ENCODE measurements at regions not wholly inside any gene's neighbourhood (a gene's known extent, or its start where the extent isn't known, plus 50 kb on each side); places are given as distances from the start of the nearest gene placed in this dataset.

DNA sequence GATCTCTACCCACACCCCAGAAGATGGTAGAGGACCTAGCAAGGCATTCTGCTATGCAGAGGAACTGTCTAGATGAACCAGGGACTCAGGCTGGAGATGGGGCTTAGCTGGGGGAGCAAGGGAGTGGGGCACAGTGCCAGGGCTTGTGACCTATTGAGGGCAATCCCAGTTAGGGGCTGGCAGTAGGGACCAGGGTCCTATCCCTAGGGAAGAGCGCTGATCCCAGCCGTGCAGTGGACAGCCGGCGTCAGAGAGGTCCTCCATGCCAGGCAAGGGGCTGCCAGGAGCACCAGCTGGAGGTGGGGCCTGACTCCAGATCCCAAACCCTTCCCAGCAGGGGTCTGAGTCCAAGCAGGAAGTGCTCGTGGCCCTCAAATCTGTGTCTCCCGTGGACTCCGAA is 52.7 kb upstream of the NEURL1B start:
- DNase-seq: no peak

- DNase-seq: no peak
Observed at GRCh38 chr5:172587061-172587405, 54.0 kb upstream of the NEURL1B start.

DNA sequence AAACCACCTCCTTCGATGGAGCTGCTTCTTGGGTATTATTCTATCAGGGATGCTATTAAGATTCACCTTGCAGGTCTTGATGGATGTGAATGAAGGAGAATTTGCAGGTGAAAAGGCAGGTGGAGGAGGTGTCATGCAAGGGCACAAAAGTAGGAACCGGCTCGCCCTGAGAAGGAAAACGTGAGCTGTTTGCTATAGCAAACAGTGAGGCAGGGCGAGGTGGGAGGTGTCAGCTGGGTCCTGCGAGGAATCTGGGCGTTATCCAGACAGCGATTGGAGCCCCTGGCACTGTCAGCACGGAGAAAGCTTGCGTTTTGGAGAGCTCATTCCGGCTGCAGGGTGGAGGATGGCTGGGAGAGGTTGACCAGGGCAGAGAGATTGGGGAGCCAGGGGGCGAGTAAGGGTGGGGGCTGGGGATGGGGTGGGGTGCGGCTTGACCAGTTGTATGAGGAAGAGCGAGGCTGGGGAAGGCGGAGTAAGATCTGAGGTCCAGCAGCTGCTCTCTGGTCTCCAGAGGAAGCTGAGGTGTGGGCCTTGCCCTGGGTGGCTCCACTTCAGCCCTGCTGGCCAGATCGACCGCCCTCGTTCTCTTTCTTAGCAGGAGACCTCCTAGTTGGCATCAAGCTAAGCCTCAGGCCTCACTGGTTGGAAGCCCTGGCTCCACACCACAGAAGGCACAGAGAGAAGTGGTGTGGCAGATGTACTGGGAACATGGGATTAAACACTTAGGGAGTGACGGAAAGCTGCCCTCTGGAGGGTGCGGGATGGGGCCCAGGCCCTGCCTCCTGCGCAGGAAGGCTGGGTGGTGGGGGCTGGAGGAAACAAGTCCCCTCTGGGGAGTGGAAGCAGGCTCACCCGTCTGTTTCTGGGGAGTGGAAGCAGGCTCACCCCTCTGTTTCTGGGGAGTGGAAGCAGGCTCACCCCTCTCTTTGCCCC is 54.7 kb upstream of the NEURL1B start:
- no peak for DNase-seq

DNA sequence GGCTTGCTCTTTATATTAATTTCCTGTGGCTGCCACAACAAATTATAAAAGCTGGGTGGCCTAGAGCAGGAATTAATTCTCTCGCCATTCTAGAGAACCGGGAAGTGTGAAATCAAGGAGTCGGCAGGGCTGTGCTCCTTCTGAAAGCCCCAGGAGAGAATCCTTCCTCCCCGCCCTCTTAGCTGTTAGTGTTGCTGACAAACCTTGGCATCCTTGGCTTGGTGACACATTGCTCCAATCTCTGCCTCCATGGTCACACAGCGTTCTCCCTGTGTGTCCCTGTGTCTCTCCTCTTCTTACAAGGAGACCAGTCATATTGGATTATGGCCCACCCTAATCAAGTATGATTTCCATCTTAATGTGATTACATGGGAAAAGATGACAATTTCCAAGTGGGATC is 55.9 kb upstream of the NEURL1B start:
- DNase-seq: no peak

GRCh38 chr5:172584638-172585037 is 56.4 kb upstream of the NEURL1B start:
- DNase-seq: no peak

DNA sequence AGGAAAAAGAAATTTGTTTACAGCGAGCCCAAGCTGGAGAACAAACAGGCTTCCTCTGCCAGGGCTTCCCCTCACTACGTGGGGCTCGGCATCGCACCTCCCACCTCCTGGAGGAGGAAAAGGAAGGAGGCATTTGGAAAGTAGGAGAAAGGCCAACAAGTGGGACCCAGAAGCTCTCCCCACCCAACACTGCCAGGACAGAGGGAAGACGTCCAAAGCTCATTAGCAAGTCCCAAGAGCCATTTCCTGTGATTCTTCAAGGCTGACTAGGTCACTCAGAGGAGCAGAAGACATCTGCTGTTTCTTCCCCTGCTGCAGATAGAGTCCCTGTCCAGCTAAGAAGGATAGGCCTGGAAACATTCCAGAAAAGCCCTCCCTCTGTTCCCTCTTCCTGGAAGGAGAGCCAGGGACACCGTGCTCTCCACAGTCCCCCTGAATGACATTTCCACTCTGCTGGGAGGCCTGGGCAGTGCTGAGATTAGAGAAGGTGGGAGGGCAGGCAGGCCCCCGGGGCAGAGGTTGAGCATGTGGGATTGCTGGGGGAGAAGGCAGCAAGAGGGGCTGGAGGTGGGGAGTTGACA is 57.0 kb upstream of the NEURL1B start:
- DNase-seq: no peak

GRCh38 chr5:172582940-172583339 is 58.1 kb upstream of the NEURL1B start:
- no peak for DNase-seq

DNA sequence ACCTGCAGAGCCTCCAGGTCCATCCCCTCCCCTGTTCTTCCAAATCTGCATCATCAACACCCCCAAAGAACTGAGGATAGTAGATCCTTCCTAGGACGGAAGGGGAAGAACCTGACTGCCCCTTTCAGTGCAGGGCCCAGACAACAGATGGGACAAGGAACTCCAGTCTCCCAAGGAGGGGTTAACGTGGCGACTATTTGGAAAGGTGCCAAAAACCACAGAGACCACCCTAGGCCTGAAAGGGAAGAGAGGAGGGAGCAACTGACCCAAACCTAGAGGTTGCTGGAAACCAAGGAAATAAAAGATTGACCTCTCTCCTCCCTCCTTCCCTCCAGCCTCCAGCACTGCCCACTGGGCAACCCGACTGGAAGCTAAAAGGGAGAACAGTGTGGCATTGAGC is 59.7 kb upstream of the NEURL1B start:
- DNase-seq: no peak

DNA sequence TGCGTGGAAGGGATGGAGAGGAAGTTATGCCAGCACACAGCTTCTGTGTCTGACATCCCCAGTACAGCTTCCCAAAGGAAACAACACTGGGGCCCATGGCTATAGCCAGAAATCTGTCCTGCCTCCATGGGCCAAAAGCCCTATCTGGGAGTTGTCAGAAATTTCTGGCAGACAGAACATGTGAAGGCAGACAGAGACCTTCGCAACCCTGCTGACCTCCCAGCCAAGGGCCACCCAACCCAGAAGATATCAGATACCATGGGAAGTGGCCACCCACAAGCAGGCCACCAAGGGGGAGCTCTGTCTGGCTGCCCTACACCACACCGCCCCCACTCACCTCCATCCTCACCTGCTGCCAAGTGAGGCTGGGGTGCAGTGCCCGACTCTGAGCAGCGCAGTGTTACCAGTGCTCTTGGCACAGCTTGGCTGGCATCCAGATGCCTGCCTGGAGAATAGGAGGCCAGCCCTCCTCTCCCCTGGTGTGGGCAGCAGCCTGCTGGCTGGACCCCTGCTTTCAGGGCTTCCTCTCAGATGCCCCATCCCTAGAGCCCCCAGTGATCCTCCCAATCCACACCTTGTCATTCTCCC is 61.6 kb upstream of the NEURL1B start:
- DNase-seq: no peak

DNA sequence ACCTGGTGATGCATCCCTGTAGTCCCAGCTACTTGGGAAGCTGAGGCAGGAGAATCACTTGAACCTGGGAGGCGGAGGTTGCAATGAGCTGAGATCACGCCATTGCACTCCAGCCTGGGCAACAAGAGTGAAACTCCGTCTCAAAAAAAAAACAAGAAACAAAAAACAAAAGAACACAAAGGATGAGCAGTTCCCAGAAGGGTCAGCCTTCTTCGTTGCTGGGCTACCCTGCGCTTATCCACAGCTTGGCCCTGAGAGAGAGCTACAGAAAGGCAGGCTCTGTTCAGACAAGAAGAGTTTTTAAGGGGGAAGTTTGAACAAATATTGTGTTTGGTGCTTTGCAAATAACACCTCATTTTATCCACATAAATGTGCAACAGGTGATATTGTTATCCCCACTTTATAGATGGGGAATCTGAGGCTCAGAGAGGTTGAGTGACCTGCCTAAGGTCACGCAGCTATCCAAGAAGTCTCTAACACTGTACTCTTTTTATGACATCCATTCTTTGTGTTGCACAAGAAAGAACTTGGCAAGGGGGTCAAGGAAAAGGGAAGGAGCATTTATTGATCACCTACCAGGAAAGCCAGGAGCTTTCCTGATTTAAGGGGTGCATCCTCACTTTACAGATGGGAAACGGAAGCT is 63.7 kb upstream of the NEURL1B start:
- DNase-seq: no peak

DNA sequence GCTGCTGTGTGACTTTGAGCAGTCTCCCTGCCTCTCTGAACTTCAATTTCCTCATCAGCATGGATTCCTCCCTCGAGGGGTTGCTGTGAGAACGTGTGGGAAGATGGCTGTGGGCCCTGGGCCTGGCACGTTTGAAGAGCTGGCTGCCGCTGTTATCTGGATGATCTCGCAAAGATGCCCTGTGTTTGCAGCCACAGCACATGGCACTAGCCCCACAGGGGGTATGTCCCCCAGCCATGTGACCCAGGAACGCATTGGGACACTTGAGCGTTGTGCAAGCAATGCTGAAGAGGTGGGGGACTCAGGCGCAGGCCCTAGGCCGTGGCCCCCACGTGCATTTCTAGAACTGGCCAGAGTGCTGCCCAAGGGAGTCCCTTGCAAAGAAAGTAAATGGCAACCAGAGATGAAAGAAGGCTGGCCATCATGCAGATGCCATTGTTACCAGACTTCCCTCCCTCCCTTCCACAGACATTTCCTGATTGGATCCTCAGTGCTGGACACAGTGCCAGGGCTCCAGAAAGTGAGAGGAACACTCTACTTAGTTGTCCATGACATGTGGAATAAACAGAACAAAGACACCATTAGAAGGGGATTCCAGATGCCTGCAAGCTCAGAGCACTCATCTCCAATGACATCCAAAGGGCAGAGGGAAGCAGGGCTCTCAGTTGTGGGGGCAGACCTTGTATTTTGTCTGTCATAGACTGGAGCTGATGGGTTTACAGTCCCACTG is 65.1 kb upstream of the NEURL1B start:
- no peak for DNase-seq

GRCh38 chr5:172575416-172575815 is 65.6 kb upstream of the NEURL1B start:
- no peak for DNase-seq

GRCh38 chr5:172574871-172575223 is 66.2 kb upstream of the NEURL1B start:
- DNase-seq: no peak

DNA sequence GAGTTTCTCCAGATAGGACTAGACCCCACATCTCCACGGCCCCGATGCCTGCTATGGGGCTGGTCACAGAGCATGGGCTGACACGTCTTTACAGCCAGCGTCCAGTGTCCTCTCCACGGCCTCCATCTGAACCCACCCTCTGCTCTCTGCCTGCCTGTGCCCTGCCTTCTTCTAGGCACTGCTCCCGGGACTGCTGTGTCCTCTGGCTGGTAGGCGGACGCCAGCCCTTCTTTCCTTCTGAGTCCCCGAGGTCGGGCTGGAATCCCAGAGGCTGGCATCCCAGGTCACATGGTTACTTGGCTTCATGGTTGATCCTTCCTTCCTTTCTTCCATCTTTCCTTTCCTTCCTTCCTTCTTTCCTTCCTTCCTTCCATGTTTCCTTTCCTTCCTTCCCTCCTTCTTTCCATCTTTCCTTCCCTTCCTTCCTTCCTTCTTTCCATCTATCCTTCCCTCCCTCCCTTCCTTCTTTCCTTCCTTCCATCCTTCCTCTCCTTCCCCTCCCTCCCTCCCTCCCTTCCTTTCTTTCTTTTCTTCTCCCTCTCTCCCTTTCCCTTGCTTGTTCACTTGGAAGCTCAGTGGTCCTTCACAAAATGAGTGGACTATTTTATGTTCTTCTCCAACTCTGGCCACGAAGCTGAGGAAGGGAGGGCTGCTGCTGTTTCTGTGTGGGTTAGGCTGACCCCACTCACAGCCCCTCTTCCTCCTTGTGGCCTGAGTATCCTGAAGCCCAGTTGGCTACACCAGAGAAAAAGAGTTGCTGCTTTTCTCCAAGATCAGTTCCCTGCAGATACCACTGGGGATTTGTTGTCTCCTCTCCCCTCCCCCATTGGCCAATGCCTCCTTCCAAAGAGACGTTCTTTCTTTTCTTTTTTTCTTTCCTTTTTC is 66.8 kb upstream of the NEURL1B start:
- DNase-seq: no peak

GRCh38 chr5:172573120-172573882 is 67.8 kb upstream of the NEURL1B start:
- DNase-seq: peak; percentile 33

DNA sequence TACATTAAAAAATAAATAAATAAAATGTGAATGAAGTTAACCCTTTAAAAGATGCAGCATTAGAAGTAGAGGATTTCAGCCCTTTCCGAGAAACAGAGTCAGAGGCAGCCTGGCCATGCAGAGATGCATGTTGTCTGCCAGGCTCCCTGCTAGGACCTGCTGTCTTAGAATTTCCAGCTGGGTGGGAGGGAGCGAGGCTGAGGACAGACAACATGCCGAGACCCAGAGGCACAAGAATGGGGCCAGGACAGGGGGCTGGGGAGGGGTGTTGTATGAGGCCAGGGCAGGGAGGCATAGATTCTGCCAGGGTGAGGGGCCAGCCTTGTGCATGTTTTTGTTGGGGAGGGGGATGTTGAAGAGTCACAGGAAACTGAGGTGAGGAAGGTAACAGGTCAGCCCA is 68.6 kb upstream of the NEURL1B start:
- no peak for DNase-seq

GRCh38 chr5:172571892-172572291 is 69.2 kb upstream of the NEURL1B start:
- no peak for DNase-seq

- DNase-seq: no peak
Observed at GRCh38 chr5:172571413-172571812, 69.7 kb upstream of the NEURL1B start.

- no peak for DNase-seq
Observed at GRCh38 chr5:172570594-172571334, 70.3 kb upstream of the NEURL1B start.

DNA sequence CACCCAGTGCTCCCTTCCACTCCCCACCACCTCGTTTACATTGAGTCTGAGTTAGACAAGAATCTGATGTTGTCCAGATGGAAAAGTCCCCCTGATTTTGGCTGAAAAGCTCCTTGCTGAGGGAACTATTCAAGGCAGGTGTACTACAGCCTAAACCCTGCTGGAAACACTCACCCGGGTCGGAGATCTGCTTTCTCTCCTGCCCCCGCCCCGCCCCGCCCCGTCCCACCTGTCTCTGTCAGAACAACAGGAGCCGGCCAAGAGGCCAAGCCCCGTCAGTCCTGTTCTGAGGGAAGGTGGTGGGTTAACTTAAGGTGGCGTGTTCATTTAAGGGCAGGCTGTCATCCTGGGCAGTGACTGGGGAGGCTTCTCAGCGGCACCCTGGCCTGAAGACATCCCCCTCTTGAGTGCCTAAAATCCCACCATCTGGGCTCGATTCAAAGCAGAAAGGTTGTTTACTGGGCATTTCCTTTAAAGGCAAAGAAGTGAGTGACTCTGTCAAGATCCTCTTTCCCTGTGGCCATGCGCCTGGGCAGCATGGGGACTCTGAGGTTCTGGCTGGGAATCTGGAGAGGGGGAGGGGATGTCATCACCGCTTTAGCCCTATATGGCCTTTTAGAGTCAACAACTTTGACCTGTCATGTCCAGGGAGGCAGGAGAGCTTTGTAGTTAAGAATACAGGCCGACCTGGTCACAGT is 71.1 kb upstream of the NEURL1B start:
- DNase-seq: peak; percentile 45

Data from NCI-H146 (cell line).